ENCODE measurements at regions not wholly inside any gene's neighbourhood (a gene's known extent, or its start where the extent isn't known, plus 50 kb on each side); places are given as distances from the start of the nearest gene placed in this dataset.

DNA sequence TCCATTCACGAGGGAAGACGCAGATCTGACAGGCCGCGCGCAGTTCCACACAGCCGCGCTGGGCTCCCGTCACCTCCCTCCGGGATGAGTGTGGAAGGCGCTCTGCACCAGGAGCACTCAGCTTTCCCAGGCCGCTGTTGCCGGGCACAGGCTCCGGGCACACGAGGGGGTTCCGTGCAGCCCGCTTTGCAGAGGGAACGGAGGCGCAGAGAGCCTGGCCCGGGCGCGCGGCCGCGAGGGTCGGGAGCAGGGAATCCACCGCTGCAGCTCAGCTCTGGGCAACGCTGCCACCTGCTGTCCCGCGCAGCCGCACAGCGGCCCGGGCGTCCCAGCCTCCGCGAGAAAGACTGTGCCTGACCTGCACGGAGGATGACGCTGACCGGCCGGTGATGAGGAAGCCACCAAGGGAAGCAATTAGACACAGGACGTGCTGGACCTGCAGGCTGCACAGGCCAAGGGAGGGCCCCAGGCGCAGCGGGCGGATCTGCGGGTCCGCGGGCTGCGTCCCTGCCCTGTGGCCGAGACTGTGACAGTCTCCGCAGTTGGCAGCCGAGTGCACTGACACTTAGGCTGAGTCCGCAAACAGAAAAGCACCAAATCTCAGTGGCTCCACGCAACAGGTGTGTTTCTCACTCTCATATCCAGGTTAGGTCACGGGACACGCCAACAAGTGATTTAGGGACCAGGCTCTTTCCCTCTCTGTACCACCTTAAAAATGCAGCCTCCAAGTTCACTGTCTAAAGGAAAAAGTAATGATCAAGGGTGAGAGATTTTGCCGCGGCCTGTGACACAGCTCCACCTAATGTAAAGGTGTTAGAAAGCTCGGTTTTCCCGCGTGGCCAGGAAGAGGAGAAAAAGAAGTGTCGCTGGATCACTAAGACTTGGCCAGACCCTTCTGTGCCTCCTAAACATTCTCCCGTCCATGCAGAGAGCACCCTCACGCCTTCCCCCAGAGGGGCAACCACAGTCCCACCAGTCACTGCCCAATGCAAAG lies 94.5 kb downstream of the SEC61G start:
- TF ChIP-seq CTCF (IDR thresholded peaks at IDR 0.05), result peak in 9 of 12 donors; percentile 17 to 59 (median 35)
- TF ChIP-seq POLR2A (IDR thresholded peaks at IDR 0.05), result no peak
